ENCODE measurements at regions not wholly inside any gene's neighbourhood (a gene's known extent, or its start where the extent isn't known, plus 50 kb on each side); places are given as distances from the start of the nearest gene placed in this dataset.

- POLR2A ChIA-PET = no interaction called here
- 100% methylated on average over 6 of the region's 6 CpGs for WGBS (ENCODE audit: insufficient coverage)
- no peak for DNase-seq
- H3K27me3 ChIP-seq (replicated peaks in 2 of 5; ENCODE audit: control insufficient read depth in 4 of 5, insufficient read depth in 5 of 5, low read length in 4 of 5) = peaks cover 0 to 35% (median 11%) of the 10 kb centered on the region in 5 experiments
- no peaks in the 10 kb centered on the region for H3K36me3 ChIP-seq (ENCODE audit: control insufficient read depth in 4 of 4, insufficient read depth in 4 of 4, low read length in 3 of 4)
- H3K27ac ChIP-seq (ENCODE audit: insufficient read depth in 1 of 2, low read depth in 1 of 2, low read length in 2 of 2, poor library complexity in 1 of 2, severe bottlenecking in 2 of 2) = no peak overlapping the region
- no peaks in the 10 kb centered on the region for H3K9me3 ChIP-seq (ENCODE audit: control extremely low read depth in 1 of 5, control insufficient read depth in 4 of 5, insufficient read depth in 2 of 5, low read depth in 1 of 5, low read length in 4 of 5)
- H3K4me1 ChIP-seq (ENCODE audit: control extremely low read depth in 1 of 4, control insufficient read depth in 4 of 4, insufficient read depth in 4 of 4, low read length in 3 of 4) = no peaks in the 10 kb centered on the region
- H3K4me3 ChIP-seq (ENCODE audit: control insufficient read depth in 1 of 7, extremely low read depth in 1 of 7, insufficient read depth in 4 of 7, low read depth in 2 of 7, low read length in 6 of 7) = no peak overlapping the region
- CTCF ChIA-PET = interaction anchor here (0.6 kb wide), 1 partner anchor 914 kb away, joined by 3 read pairs; no protein-coding TSS in a partner anchor
Observed at GRCh38 chr13:109879338-109879737, 93.0 kb upstream of the IRS2 start.

GRCh38 chr13:109877809-109878208, 91.4 kb upstream of the IRS2 start:
- no peak for DNase-seq
- ChIA-PET POLR2A (no interaction called here), CTCF (no interaction called here)
- Histone ChIP-seq H3K27me3 (replicated peaks in 2 of 5; ENCODE audit: control insufficient read depth in 4 of 5, insufficient read depth in 5 of 5, low read length in 4 of 5) (peaks cover 0 to 35% (median 14%) of the 10 kb centered on the region in 5 experiments), H3K4me1 (ENCODE audit: control extremely low read depth in 1 of 4, control insufficient read depth in 4 of 4, insufficient read depth in 4 of 4, low read length in 3 of 4) (no peaks in the 10 kb centered on the region), H3K27ac (ENCODE audit: insufficient read depth in 1 of 2, low read depth in 1 of 2, low read length in 2 of 2, poor library complexity in 1 of 2, severe bottlenecking in 2 of 2) (no peak overlapping the region), H3K4me3 (ENCODE audit: control insufficient read depth in 1 of 7, extremely low read depth in 1 of 7, insufficient read depth in 4 of 7, low read depth in 2 of 7, low read length in 6 of 7) (no peak overlapping the region), H3K36me3 (ENCODE audit: control insufficient read depth in 4 of 4, insufficient read depth in 4 of 4, low read length in 3 of 4) (no peaks in the 10 kb centered on the region), H3K9me3 (ENCODE audit: control extremely low read depth in 1 of 5, control insufficient read depth in 4 of 5, insufficient read depth in 2 of 5, low read depth in 1 of 5, low read length in 4 of 5) (no peaks in the 10 kb centered on the region)
- 93% methylated on average over 3 of the region's 7 CpGs for WGBS (ENCODE audit: insufficient coverage)

GRCh38 chr13:109875746-109876145, 89.4 kb upstream of the IRS2 start:
- Histone ChIP-seq H3K36me3 (ENCODE audit: control insufficient read depth in 4 of 4, insufficient read depth in 4 of 4, low read length in 3 of 4) (no peaks in the 10 kb centered on the region), H3K4me3 (ENCODE audit: control insufficient read depth in 1 of 7, extremely low read depth in 1 of 7, insufficient read depth in 4 of 7, low read depth in 2 of 7, low read length in 6 of 7) (no peak overlapping the region), H3K4me1 (ENCODE audit: control extremely low read depth in 1 of 4, control insufficient read depth in 4 of 4, insufficient read depth in 4 of 4, low read length in 3 of 4) (no peaks in the 10 kb centered on the region), H3K27ac (ENCODE audit: insufficient read depth in 1 of 2, low read depth in 1 of 2, low read length in 2 of 2, poor library complexity in 1 of 2, severe bottlenecking in 2 of 2) (no peak overlapping the region), H3K9me3 (ENCODE audit: control extremely low read depth in 1 of 5, control insufficient read depth in 4 of 5, insufficient read depth in 2 of 5, low read depth in 1 of 5, low read length in 4 of 5) (no peaks in the 10 kb centered on the region), H3K27me3 (replicated peaks in 2 of 5; ENCODE audit: control insufficient read depth in 4 of 5, insufficient read depth in 5 of 5, low read length in 4 of 5) (peaks cover 0 to 33% (median 13%) of the 10 kb centered on the region in 5 experiments)
- DNase-seq = no peak
- POLR2A ChIA-PET = no interaction called here
- CTCF ChIA-PET = no interaction called here
- 92% methylated on average over 4 of the region's 4 CpGs for WGBS (ENCODE audit: insufficient coverage)

- Histone ChIP-seq H3K4me1 (ENCODE audit: control extremely low read depth in 1 of 4, control insufficient read depth in 4 of 4, insufficient read depth in 4 of 4, low read length in 3 of 4) (peaks cover 0 to 5% (median 1%) of the 10 kb centered on the region in 4 experiments), H3K9me3 (ENCODE audit: control extremely low read depth in 1 of 5, control insufficient read depth in 4 of 5, insufficient read depth in 2 of 5, low read depth in 1 of 5, low read length in 4 of 5) (no peaks in the 10 kb centered on the region), H3K4me3 (ENCODE audit: control insufficient read depth in 1 of 7, extremely low read depth in 1 of 7, insufficient read depth in 4 of 7, low read depth in 2 of 7, low read length in 6 of 7) (no peak overlapping the region), H3K27ac (ENCODE audit: insufficient read depth in 1 of 2, low read depth in 1 of 2, low read length in 2 of 2, poor library complexity in 1 of 2, severe bottlenecking in 2 of 2) (no peak overlapping the region), H3K27me3 (replicated peaks in 2 of 5; ENCODE audit: control insufficient read depth in 4 of 5, insufficient read depth in 5 of 5, low read length in 4 of 5) (peaks cover 0 to 37% (median 16%) of the 10 kb centered on the region in 5 experiments), H3K36me3 (ENCODE audit: control insufficient read depth in 4 of 4, insufficient read depth in 4 of 4, low read length in 3 of 4) (no peaks in the 10 kb centered on the region)
- DNase-seq = no peak
- WGBS (ENCODE audit: insufficient coverage) = 67% methylated on average over 3 of the region's 6 CpGs
- ChIA-PET POLR2A (no interaction called here), CTCF (no interaction called here)
Observed at GRCh38 chr13:109874484-109875454, 88.4 kb upstream of the IRS2 start.

GRCh38 chr13:109873351-109874123, 87.2 kb upstream of the IRS2 start:
- 85% methylated on average over 13 of the region's 17 CpGs for WGBS (ENCODE audit: insufficient coverage)
- peaks cover 0 to 48% (median 18%) of the 10 kb centered on the region in 5 experiments for H3K27me3 ChIP-seq (replicated peaks in 2 of 5; ENCODE audit: control insufficient read depth in 4 of 5, insufficient read depth in 5 of 5, low read length in 4 of 5)
- CTCF ChIA-PET = no interaction called here
- no peaks in the 10 kb centered on the region for H3K36me3 ChIP-seq (ENCODE audit: control insufficient read depth in 4 of 4, insufficient read depth in 4 of 4, low read length in 3 of 4)
- H3K4me1 ChIP-seq (ENCODE audit: control extremely low read depth in 1 of 4, control insufficient read depth in 4 of 4, insufficient read depth in 4 of 4, low read length in 3 of 4) = peaks cover 0 to 12% (median 4%) of the 10 kb centered on the region in 4 experiments
- no peak for DNase-seq
- H3K27ac ChIP-seq (ENCODE audit: insufficient read depth in 1 of 2, low read depth in 1 of 2, low read length in 2 of 2, poor library complexity in 1 of 2, severe bottlenecking in 2 of 2) = no peak overlapping the region
- POLR2A ChIA-PET = no interaction called here
- no peak overlapping the region for H3K4me3 ChIP-seq (ENCODE audit: control insufficient read depth in 1 of 7, extremely low read depth in 1 of 7, insufficient read depth in 4 of 7, low read depth in 2 of 7, low read length in 6 of 7)
- no peaks in the 10 kb centered on the region for H3K9me3 ChIP-seq (ENCODE audit: control extremely low read depth in 1 of 5, control insufficient read depth in 4 of 5, insufficient read depth in 2 of 5, low read depth in 1 of 5, low read length in 4 of 5)

- H3K4me1 ChIP-seq (ENCODE audit: control extremely low read depth in 1 of 4, control insufficient read depth in 4 of 4, insufficient read depth in 4 of 4, low read length in 3 of 4) = peaks cover 0 to 12% (median 4%) of the 10 kb centered on the region in 4 experiments
- H3K36me3 ChIP-seq (ENCODE audit: control insufficient read depth in 4 of 4, insufficient read depth in 4 of 4, low read length in 3 of 4) = no peaks in the 10 kb centered on the region
- CTCF ChIA-PET = no interaction called here
- peaks cover under 1 to 54% (median 19%) of the 10 kb centered on the region in 5 experiments for H3K27me3 ChIP-seq (replicated peaks in 2 of 5; ENCODE audit: control insufficient read depth in 4 of 5, insufficient read depth in 5 of 5, low read length in 4 of 5)
- POLR2A ChIA-PET = no interaction called here
- H3K27ac ChIP-seq (ENCODE audit: insufficient read depth in 1 of 2, low read depth in 1 of 2, low read length in 2 of 2, poor library complexity in 1 of 2, severe bottlenecking in 2 of 2) = no peak overlapping the region
- WGBS (ENCODE audit: insufficient coverage) = no CpG with 5 or more reads among the region's 1 CpG
- no peak for DNase-seq
- H3K9me3 ChIP-seq (ENCODE audit: control extremely low read depth in 1 of 5, control insufficient read depth in 4 of 5, insufficient read depth in 2 of 5, low read depth in 1 of 5, low read length in 4 of 5) = no peaks in the 10 kb centered on the region
- H3K4me3 ChIP-seq (ENCODE audit: control insufficient read depth in 1 of 7, extremely low read depth in 1 of 7, insufficient read depth in 4 of 7, low read depth in 2 of 7, low read length in 6 of 7) = no peak overlapping the region
Observed at GRCh38 chr13:109872864-109873263, 86.5 kb upstream of the IRS2 start.
